CD14-positive monocyte (primary cell): ENCODE measurements at regions not wholly inside any gene's neighbourhood (a gene's known extent, or its start where the extent isn't known, plus 50 kb on each side); places are given as distances from the start of the nearest gene placed in this dataset.

Experiments
- DNase-seq, 3 donors: peaks; one replicate each; pipeline ENCODE4 v3.0.0-alpha.2; 2011 to 2022
- H2AFZ ChIP-seq: 2 replicates; pipeline ENCODE4 v1.6.0; 2012; ENCODE audit warnings: mild to moderate bottlenecking, low read depth, low read length, inconsistent platforms; ENCODE audit not compliant: insufficient read depth, poor library complexity, severe bottlenecking
- H3K27ac ChIP-seq, 2 donors: 1 replicate in 1 of 2; 2 replicates in 1 of 2; pipeline ENCODE4 v1.5.1; 2012 to 2013; ENCODE audit warnings: low read length in 2 of 2, control low read depth in 1 of 2, inconsistent platforms in 1 of 2, low read depth in 1 of 2, mild to moderate bottlenecking in 1 of 2
- H3K27me3 ChIP-seq, 2 donors: one replicate each; pipeline versions ENCODE4 v1.6.0 to v1.6.1; 2011 to 2013; ENCODE audit warnings: low read length in 2 of 2; ENCODE audit not compliant: control insufficient read depth in 2 of 2, insufficient read depth in 2 of 2
- H3K36me3 ChIP-seq, 2 donors: replicated peaks in 1 of 2; 1 replicate in 1 of 2; 2 replicates in 1 of 2; pipeline versions ENCODE4 v1.5.1 to v1.6.1; 2012 to 2013; ENCODE audit warnings: low read length in 2 of 2, control low read depth in 1 of 2, inconsistent platforms in 1 of 2, mild to moderate bottlenecking in 1 of 2; ENCODE audit not compliant: insufficient read depth in 2 of 2, control insufficient read depth in 1 of 2
- H3K4me1 ChIP-seq, 2 donors: 1 replicate in 1 of 2; 2 replicates in 1 of 2; pipeline versions ENCODE4 v1.5.1 to v1.6.1; 2012 to 2013; ENCODE audit warnings: low read length in 2 of 2, control low read depth in 1 of 2, inconsistent platforms in 1 of 2, mild to moderate bottlenecking in 1 of 2, moderate library complexity in 1 of 2; ENCODE audit not compliant: insufficient read depth in 2 of 2, control insufficient read depth in 1 of 2
- H3K4me2 ChIP-seq: replicated peaks from 2 replicates; pipeline ENCODE3; 2012; ENCODE audit warnings: low read length, moderate library complexity, mild to moderate bottlenecking; ENCODE audit not compliant: poor library complexity, severe bottlenecking; ENCODE audit errors: extremely low read depth
- H3K4me3 ChIP-seq, 3 experiments: fragments of 200-600 bp in 1 of 3; sonication (generic) in 1 of 3; replicated peaks in 1 of 3; 1 replicate in 2 of 3; 2 replicates in 1 of 3; pipeline ENCODE4 v1.5.1; 2011 to 2013; ENCODE audit warnings: low read length in 3 of 3, mild to moderate bottlenecking in 3 of 3, control low read depth in 2 of 3, low read depth in 2 of 3, inconsistent platforms in 1 of 3, moderate library complexity in 1 of 3
- H3K79me2 ChIP-seq: 2 replicates; pipeline ENCODE4 v1.6.0; 2012; ENCODE audit warnings: mild to moderate bottlenecking, control low read depth, inconsistent platforms, low read length, moderate library complexity; ENCODE audit not compliant: insufficient read depth
- H3K9ac ChIP-seq: 2 replicates; pipeline ENCODE4 v1.6.0; 2017; ENCODE audit warnings: low read length, mild to moderate bottlenecking; ENCODE audit not compliant: insufficient read depth, poor library complexity, severe bottlenecking
- H3K9me3 ChIP-seq, 2 donors: replicated peaks in 1 of 2; 1 replicate in 1 of 2; 2 replicates in 1 of 2; pipeline versions ENCODE4 v1.5.1 to v1.6.1; 2012 to 2013; ENCODE audit warnings: low read length in 2 of 2, control low read depth in 1 of 2; ENCODE audit not compliant: control insufficient read depth in 1 of 2, insufficient read depth in 1 of 2
- H4K20me1 ChIP-seq: 2 replicates; pipeline ENCODE4 v1.6.0; 2012; ENCODE audit warnings: mild to moderate bottlenecking, low read length, control low read depth, moderate library complexity; ENCODE audit not compliant: insufficient read depth
- H3K27ac Mint-ChIP-seq, 7 donors: one replicate each; pipeline ENCODE4 v1.8.0; 2020; ENCODE audit warnings: mild to moderate bottlenecking in 7 of 7, mixed read lengths in 7 of 7, moderate library complexity in 6 of 7, inconsistent platforms in 2 of 7
- H3K27me3 Mint-ChIP-seq, 3 donors: one replicate each; pipeline ENCODE4 v1.8.0; 2021 to 2022; ENCODE audit warnings: low read depth in 3 of 3, mild to moderate bottlenecking in 3 of 3, mixed read lengths in 3 of 3, moderate library complexity in 3 of 3, inconsistent platforms in 1 of 3
- H3K36me3 Mint-ChIP-seq, 2 donors: one replicate each; pipeline ENCODE4 v1.8.0; 2020; ENCODE audit warnings: mixed read lengths in 2 of 2, inconsistent platforms in 1 of 2, mild to moderate bottlenecking in 1 of 2
- H3K4me1 Mint-ChIP-seq: one replicate; pipeline ENCODE4 v1.8.0; 2020; ENCODE audit warnings: mild to moderate bottlenecking, mixed read lengths
- H3K4me3 Mint-ChIP-seq, 2 donors: one replicate each; pipeline ENCODE4 v1.8.0; 2020; ENCODE audit warnings: mild to moderate bottlenecking in 2 of 2, mixed read lengths in 2 of 2, moderate library complexity in 1 of 2
- H3K9me3 Mint-ChIP-seq, 7 donors: one replicate each; pipeline ENCODE4 v1.8.0; 2020 to 2022; ENCODE audit warnings: mixed read lengths in 7 of 7, mild to moderate bottlenecking in 6 of 7, moderate library complexity in 6 of 7, inconsistent platforms in 2 of 7
- WGBS: methylation state at CpG from one replicate; pipeline ENCODE4 v1.1.5; 2013; ENCODE audit warnings: missing lambda C conversion rate; ENCODE audit not compliant: insufficient coverage; 5-methylcytosine and 5-hydroxymethylcytosine counted together
- intact Hi-C, 2 donors: fragments of 100-400 bp; cut with micrococcal nuclease; formaldehyde crosslinking; loops; one replicate each; pipeline versions ENCODE4 v1.15.0 to v1.15.1; 2023
- TF ChIP-seq, protein P1 (sequence below): fragments of 200-600 bp; IDR thresholded peaks from one replicate; pipeline ENCODE4 v1.8.0; 2022; ENCODE audit warnings: antibody characterized with exemption, mild to moderate bottlenecking

DNA sequence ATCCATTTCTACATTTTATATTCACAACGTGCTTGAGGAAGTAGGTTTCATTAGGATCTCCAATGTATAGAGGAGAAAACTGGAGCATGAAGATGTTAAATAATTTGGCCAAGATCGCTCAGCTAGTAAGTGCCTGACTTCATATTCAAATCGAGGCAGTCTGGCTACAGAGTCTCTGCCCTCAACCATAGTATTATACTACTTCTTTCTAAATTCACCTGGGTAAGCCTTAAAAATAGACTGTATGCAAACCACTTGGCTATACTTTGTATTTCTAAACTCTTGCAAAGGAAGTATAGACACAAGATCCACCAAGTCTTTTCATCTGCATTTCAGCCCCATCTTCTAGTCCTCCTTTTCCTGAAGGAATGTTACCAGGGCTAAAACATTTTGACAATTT is 232.0 kb downstream of the PLK2 start:
- H3K36me3 Mint-ChIP-seq: no peaks in the 10 kb centered on the region
- H3K27ac Mint-ChIP-seq: no peak overlapping the region
- 90% methylated on average over 2 of the region's 3 CpGs for WGBS
- no peaks in the 10 kb centered on the region for H4K20me1 ChIP-seq
- H3K36me3 ChIP-seq: no peaks in the 10 kb centered on the region
- no peaks in the 10 kb centered on the region for H3K27me3 ChIP-seq
- no peaks in the 10 kb centered on the region for H3K4me1 Mint-ChIP-seq
- peaks cover 0 to 3% (median 1%) of the 10 kb centered on the region in 7 donors for H3K9me3 Mint-ChIP-seq
- H3K9me3 ChIP-seq: no peaks in the 10 kb centered on the region
- no peak overlapping the region for H3K4me3 Mint-ChIP-seq
- no peak overlapping the region for H3K4me3 ChIP-seq
- H3K79me2 ChIP-seq: no peaks in the 10 kb centered on the region
- no peaks in the 10 kb centered on the region for H3K4me1 ChIP-seq
- DNase-seq: no peak
- H3K4me2 ChIP-seq: no peak overlapping the region
- TF ChIP-seq, protein P1, sequence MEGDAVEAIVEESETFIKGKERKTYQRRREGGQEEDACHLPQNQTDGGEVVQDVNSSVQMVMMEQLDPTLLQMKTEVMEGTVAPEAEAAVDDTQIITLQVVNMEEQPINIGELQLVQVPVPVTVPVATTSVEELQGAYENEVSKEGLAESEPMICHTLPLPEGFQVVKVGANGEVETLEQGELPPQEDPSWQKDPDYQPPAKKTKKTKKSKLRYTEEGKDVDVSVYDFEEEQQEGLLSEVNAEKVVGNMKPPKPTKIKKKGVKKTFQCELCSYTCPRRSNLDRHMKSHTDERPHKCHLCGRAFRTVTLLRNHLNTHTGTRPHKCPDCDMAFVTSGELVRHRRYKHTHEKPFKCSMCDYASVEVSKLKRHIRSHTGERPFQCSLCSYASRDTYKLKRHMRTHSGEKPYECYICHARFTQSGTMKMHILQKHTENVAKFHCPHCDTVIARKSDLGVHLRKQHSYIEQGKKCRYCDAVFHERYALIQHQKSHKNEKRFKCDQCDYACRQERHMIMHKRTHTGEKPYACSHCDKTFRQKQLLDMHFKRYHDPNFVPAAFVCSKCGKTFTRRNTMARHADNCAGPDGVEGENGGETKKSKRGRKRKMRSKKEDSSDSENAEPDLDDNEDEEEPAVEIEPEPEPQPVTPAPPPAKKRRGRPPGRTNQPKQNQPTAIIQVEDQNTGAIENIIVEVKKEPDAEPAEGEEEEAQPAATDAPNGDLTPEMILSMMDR: no peak
- H2AFZ ChIP-seq: no peak overlapping the region
- no peak overlapping the region for H3K9ac ChIP-seq
- intact Hi-C loops: no loop called here
- H3K27ac ChIP-seq: no peak overlapping the region
- H3K27me3 Mint-ChIP-seq: no peaks in the 10 kb centered on the region

DNA sequence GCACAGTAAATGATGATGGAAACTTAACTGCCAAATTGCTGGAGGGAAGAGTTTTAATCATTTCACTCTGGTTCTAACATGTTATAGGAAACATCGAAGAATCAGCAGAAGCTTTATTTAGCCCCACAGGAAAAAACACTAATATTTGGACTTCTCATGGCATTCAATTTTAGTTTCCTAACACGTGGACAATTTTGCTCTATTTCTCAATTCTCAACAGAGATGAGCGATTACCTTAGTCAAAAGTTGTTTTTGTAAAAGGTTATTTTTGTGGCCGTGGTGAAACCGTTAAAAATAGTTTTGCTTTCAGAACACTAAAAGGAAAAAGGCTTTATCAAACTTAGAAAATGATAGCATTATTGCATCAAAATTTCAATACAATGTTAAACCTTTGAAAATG is 235.2 kb downstream of the PLK2 start:
- no peak overlapping the region for H2AFZ ChIP-seq
- WGBS: no CpG with 5 or more reads among the region's 5 CpGs
- TF ChIP-seq, protein P1: no peak
- Mint-ChIP-seq H3K36me3 (no peaks in the 10 kb centered on the region), H3K27me3 (no peaks in the 10 kb centered on the region), H3K27ac (no peak overlapping the region), H3K9me3 (peaks cover 0 to 6% (median 3%) of the 10 kb centered on the region in 7 donors), H3K4me1 (no peaks in the 10 kb centered on the region), H3K4me3 (no peak overlapping the region)
- no peaks in the 10 kb centered on the region for H3K27me3 ChIP-seq
- H3K27ac ChIP-seq: no peak overlapping the region
- DNase-seq: no peak
- H3K36me3 ChIP-seq: no peaks in the 10 kb centered on the region
- H3K4me1 ChIP-seq: no peaks in the 10 kb centered on the region
- no peak overlapping the region for H3K4me2 ChIP-seq
- no peaks in the 10 kb centered on the region for H3K9me3 ChIP-seq
- intact Hi-C loops: no loop called here
- no peaks in the 10 kb centered on the region for H3K79me2 ChIP-seq
- no peaks in the 10 kb centered on the region for H4K20me1 ChIP-seq
- no peak overlapping the region for H3K9ac ChIP-seq
- H3K4me3 ChIP-seq: no peak overlapping the region
